HG03045 (cell line): ENCODE measurements at regions not wholly inside any gene's neighbourhood (a gene's known extent, or its start where the extent isn't known, plus 50 kb on each side); places are given as distances from the start of the nearest gene placed in this dataset.

Experiments
- ATAC-seq: cut with Tn5 transposase; IDR thresholded peaks from one replicate; pipeline ENCODE4 v1.9.1; 2021; ENCODE audit warnings: mild to moderate bottlenecking, moderate library complexity; ENCODE audit not compliant: unreplicated experiment

DNA sequence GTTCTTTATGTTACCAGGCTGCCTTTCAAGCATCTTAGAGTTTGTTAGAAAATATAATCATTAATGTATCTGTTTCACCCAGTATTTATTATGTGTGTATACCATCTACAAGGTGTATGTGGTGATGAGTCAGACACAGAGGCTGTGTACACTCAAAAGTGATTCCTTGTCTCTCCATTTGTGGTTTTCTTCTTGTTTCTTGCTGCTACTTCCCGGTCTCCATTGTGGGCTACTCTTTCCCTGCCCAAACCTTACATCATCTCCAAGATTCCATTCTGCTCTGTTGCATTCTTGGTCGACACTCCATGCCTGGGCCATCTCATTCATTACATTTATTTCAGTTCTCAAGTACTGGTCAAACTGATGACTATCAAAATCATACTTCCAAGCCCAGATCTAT, 182.2 kb upstream of the STXBP5 start:
- ATAC-seq = no peak

- ATAC-seq = no peak
These were observed 181.1 kb upstream of the STXBP5 start for GRCh38 chr6:147023148-147023547.

DNA sequence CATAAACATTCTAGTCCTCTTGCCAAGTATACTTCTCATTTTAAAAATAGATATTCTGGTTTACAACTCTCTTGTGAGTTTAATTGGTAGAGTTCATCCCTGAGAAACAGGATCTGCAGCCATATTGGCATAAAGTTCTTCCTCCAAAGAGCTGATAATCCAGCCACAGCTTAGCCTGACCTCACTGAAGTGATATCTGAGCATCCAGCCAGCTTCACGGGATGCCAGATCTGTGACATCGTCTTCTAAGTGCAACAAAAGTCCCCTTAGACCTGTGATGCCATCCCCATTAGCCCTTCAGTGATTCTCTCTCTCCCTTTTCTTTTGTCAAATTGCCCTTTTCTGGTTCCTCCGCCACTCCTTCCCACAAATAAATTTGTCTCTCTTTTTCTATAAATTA, 180.6 kb upstream of the STXBP5 start:
- ATAC-seq = no peak

DNA sequence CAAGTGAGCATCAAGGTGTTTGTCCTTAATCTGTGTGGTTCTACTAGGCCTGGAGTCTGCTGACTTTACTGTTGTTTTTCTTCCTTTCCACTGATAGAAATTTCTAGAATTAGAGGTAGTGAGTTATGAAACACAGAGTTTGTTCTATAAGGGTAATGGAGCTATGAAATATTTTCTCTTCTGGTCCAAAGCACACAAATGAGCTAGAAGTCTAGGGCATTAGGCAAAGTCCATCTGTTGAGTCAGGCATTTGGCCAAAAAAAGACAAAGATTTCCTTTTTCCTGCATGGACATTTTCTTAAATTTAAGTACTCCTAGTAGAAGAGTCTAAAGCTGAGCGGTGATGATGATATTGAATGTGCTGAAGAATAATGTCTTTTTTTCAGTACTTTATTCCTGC, 174.3 kb upstream of the STXBP5 start:
- ATAC-seq = no peak

- ATAC-seq = no peak
These were observed 170.9 kb upstream of the STXBP5 start for GRCh38 chr6:147033267-147033666.

DNA sequence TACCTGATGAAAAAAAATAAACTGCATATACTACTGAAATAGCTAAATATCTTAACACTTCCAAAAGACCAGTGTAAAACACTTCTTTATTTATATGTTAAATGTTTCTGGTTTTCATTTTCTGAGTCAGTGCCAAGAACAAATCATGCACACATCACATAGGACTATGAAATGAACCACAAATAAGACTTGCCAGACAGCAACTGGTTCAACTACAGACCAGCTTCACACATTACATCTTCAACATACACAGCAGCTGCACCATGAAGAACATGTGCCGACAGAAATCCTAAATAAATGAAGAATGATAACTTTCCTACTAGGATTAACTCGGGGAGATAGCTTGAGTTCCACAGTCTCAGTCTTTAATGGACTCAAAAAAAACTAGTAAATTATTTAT, 168.3 kb upstream of the STXBP5 start:
- no peak for ATAC-seq

DNA sequence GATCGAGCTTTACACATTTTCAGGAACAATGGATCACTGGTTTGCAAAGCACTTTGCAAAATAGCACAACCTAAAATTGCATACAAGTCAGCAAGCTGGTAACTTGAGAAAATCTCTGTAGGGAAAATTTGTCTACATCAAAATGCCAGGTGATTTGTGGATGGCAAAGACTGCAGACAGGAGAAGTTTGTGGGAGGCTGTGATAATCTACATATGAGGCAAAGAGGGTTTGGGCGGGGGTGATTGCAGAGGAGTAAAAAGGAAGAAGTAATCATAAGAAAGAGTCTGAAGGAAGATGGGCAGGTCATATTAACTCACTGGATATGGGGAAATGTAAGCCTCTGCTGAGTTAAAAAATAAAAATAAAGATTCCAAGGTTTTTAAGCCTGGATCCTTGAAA, 166.3 kb upstream of the STXBP5 start:
- ATAC-seq = no peak

GRCh38 chr6:147040121-147040910, 163.9 kb upstream of the STXBP5 start:
- ATAC-seq = no peak

- no peak for ATAC-seq
These were observed 161.5 kb upstream of the STXBP5 start for GRCh38 chr6:147042679-147043078.

- no peak for ATAC-seq
These were observed 160.2 kb upstream of the STXBP5 start for GRCh38 chr6:147043994-147044477.

GRCh38 chr6:147046141-147046877, 157.9 kb upstream of the STXBP5 start:
- ATAC-seq = no peak

DNA sequence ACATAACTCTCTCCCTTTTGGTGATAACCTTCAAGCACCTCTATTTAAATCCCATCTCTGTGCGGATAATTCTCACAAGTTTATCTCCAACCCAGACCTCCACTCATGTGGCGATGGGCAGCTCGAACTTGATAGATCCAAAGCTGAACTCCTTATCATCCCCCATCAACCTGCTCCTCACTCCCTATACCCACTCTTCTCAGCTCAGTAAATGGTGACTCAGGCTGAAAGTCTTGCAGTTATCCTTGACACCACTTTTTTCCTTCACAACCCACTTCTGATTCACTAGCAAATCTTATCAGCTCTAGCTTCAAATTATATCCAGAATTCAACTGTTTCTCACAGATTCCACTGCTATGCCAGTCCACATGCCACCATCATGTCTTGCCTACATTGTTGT, 155.3 kb upstream of the STXBP5 start:
- ATAC-seq = no peak

DNA sequence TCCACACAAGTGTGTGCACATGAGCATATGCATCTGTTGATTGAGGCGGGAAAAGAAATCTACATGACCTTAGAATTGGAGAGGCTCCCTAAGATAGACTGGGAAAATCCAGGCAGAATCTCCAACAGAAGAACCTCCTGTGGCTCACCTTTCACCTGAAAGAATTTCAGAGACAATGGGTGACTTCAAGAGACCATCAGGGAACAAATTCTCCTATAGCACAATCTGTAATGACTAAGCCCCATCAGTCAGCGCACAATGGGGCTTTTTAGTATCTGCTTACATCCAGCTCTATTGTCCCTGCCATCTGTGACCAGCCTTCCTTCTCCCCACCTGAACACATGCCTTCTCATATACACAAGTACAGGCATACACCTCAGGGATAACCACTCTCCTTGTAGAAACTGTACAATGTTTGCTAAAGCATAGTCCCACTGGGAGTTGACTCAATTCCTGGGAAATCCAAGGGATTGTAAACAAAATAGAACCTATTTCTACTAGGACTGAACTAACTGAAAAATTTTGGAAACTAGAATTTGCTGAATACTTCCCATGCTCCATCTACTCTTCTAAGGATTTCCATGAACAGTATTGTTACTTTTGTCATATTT, 150.8 kb upstream of the STXBP5 start:
- no peak for ATAC-seq

- no peak for ATAC-seq
These were observed 150.1 kb upstream of the STXBP5 start for GRCh38 chr6:147054158-147054557.

- ATAC-seq = no peak
These were observed 149.3 kb upstream of the STXBP5 start for GRCh38 chr6:147054871-147055270.

DNA sequence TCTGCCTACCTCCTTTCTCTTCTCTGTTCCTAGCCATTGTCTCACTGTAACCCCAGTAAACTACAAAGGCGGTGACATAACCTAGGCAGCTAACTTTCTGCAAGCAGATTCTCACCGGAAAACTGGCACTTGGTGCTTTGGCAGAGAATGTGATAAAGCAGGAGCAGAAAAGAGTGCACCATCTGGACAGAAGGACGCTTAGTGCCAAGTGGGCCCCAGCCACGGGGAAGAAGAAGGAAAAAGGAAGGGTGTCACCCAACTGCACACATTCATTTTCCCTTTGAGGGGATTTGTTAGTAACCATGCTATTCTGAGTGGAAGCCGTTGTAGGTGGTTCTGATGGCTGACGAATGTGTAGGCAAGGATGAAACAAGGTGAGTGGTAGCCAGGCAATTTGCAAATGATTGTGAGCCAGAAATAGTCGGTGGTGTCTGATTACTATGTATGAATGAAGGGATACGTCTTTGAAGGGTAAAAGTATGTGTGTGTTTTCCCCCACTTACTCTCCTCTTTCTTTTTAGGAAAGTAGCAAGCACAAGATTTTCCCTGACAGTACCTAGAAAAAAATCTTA, 148.3 kb upstream of the STXBP5 start:
- no peak for ATAC-seq

DNA sequence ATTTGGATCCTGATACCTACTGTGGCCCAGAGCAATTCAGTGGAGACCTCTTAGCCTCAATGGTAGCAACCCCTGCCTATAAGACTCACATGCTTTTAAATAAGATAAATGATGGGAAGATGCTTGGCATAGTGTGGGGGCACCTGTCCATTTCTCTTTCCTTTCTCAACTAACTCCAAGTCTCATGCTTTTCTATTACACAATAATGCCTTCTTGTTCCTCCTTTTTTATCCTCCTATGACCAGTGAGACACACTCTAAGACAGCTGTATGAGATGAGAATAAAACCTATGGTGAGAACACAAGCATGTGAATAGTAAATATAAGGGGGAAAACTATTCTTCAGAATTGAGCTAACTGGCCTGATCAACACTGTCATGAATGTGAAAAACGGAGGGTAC, 147.0 kb upstream of the STXBP5 start:
- no peak for ATAC-seq

- ATAC-seq = no peak
These were observed 146.4 kb upstream of the STXBP5 start for GRCh38 chr6:147057705-147058342.

DNA sequence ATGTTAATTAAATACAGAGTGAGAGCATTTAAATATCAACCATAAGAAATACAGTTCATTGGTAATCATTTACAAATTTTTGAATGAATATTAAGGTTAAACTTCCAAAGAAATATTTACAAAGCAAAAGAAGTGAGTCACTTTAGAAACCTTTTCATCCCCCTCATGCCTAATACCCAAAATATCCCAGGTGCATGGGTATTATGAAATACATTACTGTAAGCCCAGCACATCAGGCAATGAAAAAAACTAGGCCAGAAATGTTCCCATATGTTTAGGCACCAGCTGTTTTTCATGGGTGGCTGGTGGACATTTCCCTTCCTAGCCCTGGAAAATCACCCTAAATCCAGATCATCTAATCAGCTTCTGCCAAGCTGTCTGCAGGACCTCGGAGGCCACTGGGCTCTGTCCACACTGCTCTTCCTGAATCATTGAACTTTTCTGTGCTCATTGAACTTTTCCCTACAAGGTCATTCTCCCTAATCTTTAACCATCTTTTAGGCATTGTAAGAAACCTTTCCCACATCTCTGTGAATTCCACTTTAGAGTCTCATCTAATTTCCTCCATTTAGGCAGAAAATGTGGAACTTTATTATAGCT, 145.3 kb upstream of the STXBP5 start:
- no peak for ATAC-seq

DNA sequence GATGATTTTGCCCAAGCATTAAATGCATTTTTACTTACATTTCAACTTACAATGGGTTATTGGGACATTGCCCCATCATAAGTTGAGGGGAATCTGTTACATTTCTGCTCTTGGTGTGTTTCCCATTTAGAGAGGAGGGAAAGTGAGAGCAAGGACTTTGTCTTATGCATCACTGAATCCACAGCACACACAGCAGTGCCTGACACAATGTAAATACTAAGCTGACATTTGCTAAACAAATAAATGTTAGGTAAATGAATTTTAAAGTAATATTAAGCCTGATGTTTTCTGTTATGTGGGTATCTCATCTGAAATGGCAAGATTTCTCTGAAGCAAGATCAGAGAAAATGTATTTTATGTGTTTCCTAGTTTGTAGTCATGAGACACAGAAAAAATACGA, 143.6 kb upstream of the STXBP5 start:
- no peak for ATAC-seq

GRCh38 chr6:147061252-147061651, 143.0 kb upstream of the STXBP5 start:
- ATAC-seq = no peak
